ENCODE measurements at regions not wholly inside any gene's neighbourhood (a gene's known extent, or its start where the extent isn't known, plus 50 kb on each side); places are given as distances from the start of the nearest gene placed in this dataset.

DNA sequence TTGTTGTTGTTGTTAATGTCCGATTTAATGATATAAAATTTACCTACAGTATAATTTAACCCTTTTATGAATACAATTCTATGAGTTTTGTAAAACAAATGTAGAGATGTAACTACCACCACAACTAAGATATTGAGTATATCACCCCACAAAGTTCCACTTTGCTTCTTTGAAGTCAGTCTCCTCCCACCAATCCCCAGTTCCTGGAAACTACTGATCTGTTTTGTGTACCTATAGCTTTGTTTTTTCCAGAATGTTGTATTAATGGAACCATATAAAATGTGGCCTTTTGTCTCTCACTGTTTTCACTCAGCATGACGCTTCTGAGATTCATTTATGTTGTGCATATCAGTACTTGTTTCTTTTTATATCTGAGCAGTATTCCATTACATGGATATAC, 52.3 kb upstream of the FAM9C start:
- H2BK20ac ChIP-seq (ENCODE audit: low read depth, low read length), result no peak overlapping the region
- DNase-seq, result no peak
- H3K36me3 ChIP-seq (ENCODE audit: control insufficient read depth, insufficient read depth, low read length), result no peaks in the 10 kb centered on the region
- H3K27me3 ChIP-seq (ENCODE audit: control insufficient read depth, insufficient read depth, low read length), result no peaks in the 10 kb centered on the region
- dilution Hi-C loops (cut with HindIII; ENCODE audit: low sequenced_read_pairs, unreplicated experiment) (no loop called here), intact Hi-C loops (cut with micrococcal nuclease) (no loop called here), in situ Hi-C loops (cut with MboI; ENCODE audit: low sequenced_read_pairs) (no loop called here)
- no peak overlapping the region for H2AK5ac ChIP-seq (ENCODE audit: low read depth, low read length)
- no peak overlapping the region for H3K14ac ChIP-seq (replicated peaks; ENCODE audit: low read depth, low read length)
- no peak overlapping the region for H3K4me2 ChIP-seq (ENCODE audit: low read depth, low read length)
- no TSS peak for BruUV-seq (replicated peaks)
- H3K4me3 ChIP-seq (ENCODE audit: insufficient read depth, low read depth, low read length), result no peak overlapping the region
- no peak overlapping the region for H2AK9ac ChIP-seq (replicated peaks; ENCODE audit: low read depth, low read length, poor library complexity)
- no peak overlapping the region for H2BK15ac ChIP-seq (ENCODE audit: low read depth, low read length)
- ChIA-PET POLR2A (ENCODE audit: unreplicated experiment) (no interaction called here), CTCF (no interaction called here)
- H4K20me1 ChIP-seq (ENCODE audit: insufficient read depth, low read length), result no peaks in the 10 kb centered on the region
- no peak overlapping the region for H4K8ac ChIP-seq (ENCODE audit: low read depth in 2 of 2, low read length in 2 of 2)
- H3K56ac ChIP-seq (ENCODE audit: extremely low read depth, insufficient read depth, low read length), result no peak overlapping the region
- H2BK5ac ChIP-seq (ENCODE audit: low read depth, low read length, poor library complexity, severe bottlenecking), result no peak overlapping the region
- H3K18ac ChIP-seq (ENCODE audit: low read depth, low read length), result no peak overlapping the region
- H3K9ac ChIP-seq (ENCODE audit: low read depth, low read length), result no peak overlapping the region
- H3K79me1 ChIP-seq (ENCODE audit: low read depth in 1 of 2, low read length in 2 of 2), result 0 out of 4 replicates have a peak, but pooled peaks cover 0 to 3% of the 10 kb centered on the region in 2 experiments
- H4K91ac ChIP-seq (ENCODE audit: insufficient read depth, low read depth, low read length), result no peak overlapping the region
- no peaks in the 10 kb centered on the region for H3K9me3 ChIP-seq (ENCODE audit: control insufficient read depth, insufficient read depth, low read length)
- H3K27ac ChIP-seq (ENCODE audit: insufficient read depth, low read length), result no peak overlapping the region
- WGBS, 2 experiments (ENCODE audit: extremely low coverage in 2 of 2, insufficient read length in 1 of 2), result no CpG with 5 or more reads among the region's 2 CpGs
- H2BK120ac ChIP-seq (ENCODE audit: low read depth, low read length), result no peak overlapping the region
- no peaks in the 10 kb centered on the region for H3K4me1 ChIP-seq (ENCODE audit: control insufficient read depth, insufficient read depth, low read length)
- H3K4ac ChIP-seq (ENCODE audit: low read depth, low read length), result no peak overlapping the region
- H2AFZ ChIP-seq (replicated peaks; ENCODE audit: low read length, poor library complexity), result no peak overlapping the region
- H4K5ac ChIP-seq (ENCODE audit: low read depth, low read length), result no peak overlapping the region
- ATAC-seq (ENCODE audit: low read depth), result no peak
- TF ChIP-seq NFE2L2 (IDR thresholded peaks at IDR 0.05; ENCODE audit: low read depth, low read length) (no peak), MAZ (IDR thresholded peaks at IDR 0.05; ENCODE audit: borderline replicate concordance, low read depth, low read length) (no peak), CEBPB (IDR thresholded peaks at IDR 0.05; ENCODE audit: low read depth, low read length) (no peak), RAD21 (IDR thresholded peaks at IDR 0.05; ENCODE audit: low read length) (no peak), RFX5 (IDR thresholded peaks at IDR 0.05; ENCODE audit: low read depth, low read length) (no peak), FOS (IDR thresholded peaks at IDR 0.05; ENCODE audit: low read depth, low read length) (no peak), CHD1 (IDR thresholded peaks at IDR 0.05; ENCODE audit: low read depth, low read length) (no peak), SMC3 (IDR thresholded peaks at IDR 0.05; ENCODE audit: low read depth, low read length) (no peak)
- TF ChIP-seq, protein P1, sequence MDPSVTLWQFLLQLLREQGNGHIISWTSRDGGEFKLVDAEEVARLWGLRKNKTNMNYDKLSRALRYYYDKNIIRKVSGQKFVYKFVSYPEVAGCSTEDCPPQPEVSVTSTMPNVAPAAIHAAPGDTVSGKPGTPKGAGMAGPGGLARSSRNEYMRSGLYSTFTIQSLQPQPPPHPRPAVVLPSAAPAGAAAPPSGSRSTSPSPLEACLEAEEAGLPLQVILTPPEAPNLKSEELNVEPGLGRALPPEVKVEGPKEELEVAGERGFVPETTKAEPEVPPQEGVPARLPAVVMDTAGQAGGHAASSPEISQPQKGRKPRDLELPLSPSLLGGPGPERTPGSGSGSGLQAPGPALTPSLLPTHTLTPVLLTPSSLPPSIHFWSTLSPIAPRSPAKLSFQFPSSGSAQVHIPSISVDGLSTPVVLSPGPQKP (IDR thresholded peaks at IDR 0.05; ENCODE audit: borderline replicate concordance, low read depth, low read length), result no peak
- TF ChIP-seq, protein P2, sequence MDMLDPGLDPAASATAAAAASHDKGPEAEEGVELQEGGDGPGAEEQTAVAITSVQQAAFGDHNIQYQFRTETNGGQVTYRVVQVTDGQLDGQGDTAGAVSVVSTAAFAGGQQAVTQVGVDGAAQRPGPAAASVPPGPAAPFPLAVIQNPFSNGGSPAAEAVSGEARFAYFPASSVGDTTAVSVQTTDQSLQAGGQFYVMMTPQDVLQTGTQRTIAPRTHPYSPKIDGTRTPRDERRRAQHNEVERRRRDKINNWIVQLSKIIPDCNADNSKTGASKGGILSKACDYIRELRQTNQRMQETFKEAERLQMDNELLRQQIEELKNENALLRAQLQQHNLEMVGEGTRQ (IDR thresholded peaks at IDR 0.05; ENCODE audit: low read depth, low read length), result no peak
- no peaks in the 10 kb centered on the region for H3K9me1 ChIP-seq (ENCODE audit: insufficient read depth, low read length)
- no peak overlapping the region for H3K23ac ChIP-seq (ENCODE audit: low read depth, low read length)
